ENCODE measurements at regions not wholly inside any gene's neighbourhood (a gene's known extent, or its start where the extent isn't known, plus 50 kb on each side); places are given as distances from the start of the nearest gene placed in this dataset.
"Not testable (repeated sequence)": the region's sequence is repeated elsewhere in the genome, so short reads cannot be mapped to it uniquely, and the experiment has no call there.

GRCh38 chr2:126288362-126288761 lies 367.6 kb upstream of the GYPC start:
- DNase-seq (ENCODE audit: low read depth in 2 of 2), result no peak
- no peak for TF ChIP-seq CTCF (IDR thresholded peaks at IDR 0.05; ENCODE audit: low read depth, low read length)
- H3K4me3 ChIP-seq (replicated peaks in 1 of 2; ENCODE audit: low read depth in 2 of 2, low read length in 2 of 2), result no peak overlapping the region

- not testable (repeated sequence) for DNase-seq (ENCODE audit: low read depth in 2 of 2); H3K4me3 ChIP-seq (replicated peaks in 1 of 2; ENCODE audit: low read depth in 2 of 2, low read length in 2 of 2)
These were observed 362.0 kb upstream of the GYPC start for GRCh38 chr2:126293962-126294361.

DNA sequence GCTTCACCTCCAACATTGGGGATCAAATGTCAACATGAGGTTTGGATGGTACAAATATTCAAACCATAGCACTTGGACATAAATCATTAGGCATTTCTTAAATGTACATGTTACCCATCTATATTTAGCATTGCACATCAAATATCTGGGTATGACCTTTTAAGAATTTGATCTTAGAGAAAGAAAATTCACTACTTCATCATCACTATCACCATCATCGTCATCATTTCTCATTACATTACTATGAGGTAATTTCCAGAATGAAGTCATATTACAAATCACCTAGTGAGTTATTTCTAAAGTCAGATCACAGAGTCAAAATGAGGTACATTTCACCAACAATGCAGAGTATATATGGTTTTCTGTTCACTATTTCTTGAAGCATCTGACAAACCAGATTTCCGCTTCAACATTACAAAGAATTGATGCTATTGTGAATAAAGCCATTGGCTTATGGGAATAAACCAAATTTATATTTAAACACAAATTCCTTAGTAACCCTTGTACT lies 356.4 kb upstream of the GYPC start:
- no peak for TF ChIP-seq CTCF (IDR thresholded peaks at IDR 0.05; ENCODE audit: low read depth, low read length)
- H3K4me3 ChIP-seq (replicated peaks in 1 of 2; ENCODE audit: low read depth in 2 of 2, low read length in 2 of 2), result no peak overlapping the region
- no peak for DNase-seq (ENCODE audit: low read depth in 2 of 2)

- TF ChIP-seq CTCF (IDR thresholded peaks at IDR 0.05; ENCODE audit: low read depth, low read length), result no peak
- no peak for DNase-seq (ENCODE audit: low read depth in 2 of 2)
- no peak overlapping the region for H3K4me3 ChIP-seq (replicated peaks in 1 of 2; ENCODE audit: low read depth in 2 of 2, low read length in 2 of 2)
These were observed 355.6 kb upstream of the GYPC start for GRCh38 chr2:126300348-126300747.

- no peak for DNase-seq (ENCODE audit: low read depth in 2 of 2)
- no peak for TF ChIP-seq CTCF (IDR thresholded peaks at IDR 0.05; ENCODE audit: low read depth, low read length)
- H3K4me3 ChIP-seq (replicated peaks in 1 of 2; ENCODE audit: low read depth in 2 of 2, low read length in 2 of 2), result no peak overlapping the region
These were observed 353.9 kb upstream of the GYPC start for GRCh38 chr2:126302043-126302442.

GRCh38 chr2:126303113-126303512 lies 352.8 kb upstream of the GYPC start:
- no peak for TF ChIP-seq CTCF (IDR thresholded peaks at IDR 0.05; ENCODE audit: low read depth, low read length)

GRCh38 chr2:126304154-126304553 lies 351.8 kb upstream of the GYPC start:
- no peak for TF ChIP-seq CTCF (IDR thresholded peaks at IDR 0.05; ENCODE audit: low read depth, low read length)
- H3K4me3 ChIP-seq (replicated peaks in 1 of 2; ENCODE audit: low read depth in 2 of 2, low read length in 2 of 2), result no peak overlapping the region
- no peak for DNase-seq (ENCODE audit: low read depth in 2 of 2)

More at GRCh38 chr2:126303113-126303512, 352.8 kb upstream of the GYPC start:
- H3K4me3 ChIP-seq (replicated peaks in 1 of 2; ENCODE audit: low read depth in 2 of 2, low read length in 2 of 2), result no peak overlapping the region
- no peak for DNase-seq (ENCODE audit: low read depth in 2 of 2)
